ENCODE measurements at regions not wholly inside any gene's neighbourhood (a gene's known extent, or its start where the extent isn't known, plus 50 kb on each side); places are given as distances from the start of the nearest gene placed in this dataset.

DNA sequence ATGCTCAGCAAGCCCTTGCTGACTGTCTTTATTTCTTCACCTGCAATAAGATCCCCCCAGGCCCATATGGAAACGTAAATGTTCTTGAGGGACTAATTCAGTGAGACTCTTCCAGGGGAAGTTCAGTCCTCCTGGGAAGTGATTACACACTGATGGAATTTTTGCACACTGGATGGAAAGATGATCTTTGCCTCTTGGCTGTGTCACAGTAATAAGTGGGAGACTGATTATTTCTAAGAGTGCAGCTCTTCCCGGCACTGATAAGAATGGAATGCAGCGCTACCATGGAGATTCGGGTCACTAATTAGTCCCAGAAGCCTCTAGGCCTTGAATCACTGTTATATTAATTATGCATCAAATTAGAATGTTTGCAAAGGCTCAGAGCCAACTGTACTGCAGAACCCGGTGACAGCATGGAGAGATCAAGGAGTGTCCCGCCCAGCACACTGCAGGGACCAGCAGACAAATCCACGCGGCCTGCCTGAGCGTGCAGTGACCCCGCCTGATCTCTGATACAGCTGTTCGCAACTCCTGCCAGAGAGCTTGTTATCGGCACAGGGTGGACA, 178.3 kb downstream of the SNX19 start:
- no peak for TF ChIP-seq POLR2A (IDR thresholded peaks at IDR 0.05)
- TF ChIP-seq, protein P1, sequence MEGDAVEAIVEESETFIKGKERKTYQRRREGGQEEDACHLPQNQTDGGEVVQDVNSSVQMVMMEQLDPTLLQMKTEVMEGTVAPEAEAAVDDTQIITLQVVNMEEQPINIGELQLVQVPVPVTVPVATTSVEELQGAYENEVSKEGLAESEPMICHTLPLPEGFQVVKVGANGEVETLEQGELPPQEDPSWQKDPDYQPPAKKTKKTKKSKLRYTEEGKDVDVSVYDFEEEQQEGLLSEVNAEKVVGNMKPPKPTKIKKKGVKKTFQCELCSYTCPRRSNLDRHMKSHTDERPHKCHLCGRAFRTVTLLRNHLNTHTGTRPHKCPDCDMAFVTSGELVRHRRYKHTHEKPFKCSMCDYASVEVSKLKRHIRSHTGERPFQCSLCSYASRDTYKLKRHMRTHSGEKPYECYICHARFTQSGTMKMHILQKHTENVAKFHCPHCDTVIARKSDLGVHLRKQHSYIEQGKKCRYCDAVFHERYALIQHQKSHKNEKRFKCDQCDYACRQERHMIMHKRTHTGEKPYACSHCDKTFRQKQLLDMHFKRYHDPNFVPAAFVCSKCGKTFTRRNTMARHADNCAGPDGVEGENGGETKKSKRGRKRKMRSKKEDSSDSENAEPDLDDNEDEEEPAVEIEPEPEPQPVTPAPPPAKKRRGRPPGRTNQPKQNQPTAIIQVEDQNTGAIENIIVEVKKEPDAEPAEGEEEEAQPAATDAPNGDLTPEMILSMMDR (IDR thresholded peaks at IDR 0.05), result no peak
